GM12878 (cell line): ENCODE measurements at regions not wholly inside any gene's neighbourhood (a gene's known extent, or its start where the extent isn't known, plus 50 kb on each side); places are given as distances from the start of the nearest gene placed in this dataset.

Experiments used
- ATAC-seq: fragments of 200-7000 bp; cut with Tn5 transposase; 3 replicates; pipeline ENCODE4 v1.9.1; 2020; ENCODE audit warnings: mild to moderate bottlenecking, moderate library complexity
- BruUV-seq: library from RNA; stranded (reverse); fragments of 400-500 nt; replicated peaks from 2 replicates; lab custom pipeline; 2021; lab: Mats Ljungman, UMichigan
- CTCF ChIA-PET: fragments of 300-600 bp; sonication (Branson Sonifier 250); formaldehyde crosslinking; extraction: SDS; loops from one replicate; lab custom pipeline; 2021; ENCODE audit warnings: inconsistent platforms; lab: Yijun Ruan, JAX
- POLR2A ChIA-PET: fragments of 350-600 bp; formaldehyde crosslinking; extraction: SDS; loops from one replicate; lab custom pipeline; 2021; ENCODE audit warnings: inconsistent platforms; lab: Charles Lee
- RAD21 ChIA-PET: fragments of 300-600 bp; sonication (Branson Sonifier 250); formaldehyde crosslinking; loops from one replicate; lab custom pipeline; 2023; ENCODE audit warnings: antibody characterized with exemption; ENCODE audit not compliant: unreplicated experiment; lab: Charles Lee
- SMC1A ChIA-PET: fragments of 300-600 bp; sonication (Branson Sonifier 250); formaldehyde crosslinking; loops from one replicate; lab custom pipeline; 2023; ENCODE audit not compliant: unreplicated experiment, uncharacterized antibody; lab: Charles Lee
- DNase-seq: peaks from one replicate; pipeline ENCODE4 v3.0.0-alpha.2; 2011; ENCODE audit warnings: low read depth, low spot score
- FAIRE-seq: peaks from 3 replicates; lab custom pipeline; 2011; peaks lifted over from hg19 to GRCh38; lab: Jason Lieb, UNC
- H2AFZ ChIP-seq: 2 replicates; pipeline ENCODE4 v1.6.0; 2011; ENCODE audit warnings: low read depth, low read length, control low read depth; ENCODE audit not compliant: control insufficient read depth
- H3K27ac ChIP-seq: 2 replicates; pipeline ENCODE4 v1.5.1; 2011; ENCODE audit warnings: control low read depth; ENCODE audit not compliant: control insufficient read depth, insufficient read depth
- H3K27me3 ChIP-seq, 2 experiments: replicated peaks in 1 of 2; 2 replicates each; pipeline versions ENCODE4 v1.6.0 to v1.6.1; 2011; ENCODE audit warnings: low read length in 1 of 2; ENCODE audit not compliant: control insufficient read depth in 2 of 2, insufficient read depth in 2 of 2
- H3K36me3 ChIP-seq, 2 experiments: 2 replicates each; pipeline ENCODE4 v1.5.1; 2011; ENCODE audit warnings: low read length in 1 of 2; ENCODE audit not compliant: control insufficient read depth in 2 of 2, insufficient read depth in 2 of 2
- H3K4me1 ChIP-seq: 2 replicates; pipeline ENCODE4 v1.6.1; 2011; ENCODE audit warnings: mild to moderate bottlenecking, low read length, moderate library complexity, mixed read lengths; ENCODE audit not compliant: control insufficient read depth, insufficient read depth
- H3K4me2 ChIP-seq: 2 replicates; pipeline ENCODE4 v1.6.0; 2011; ENCODE audit warnings: control low read depth; ENCODE audit not compliant: control insufficient read depth, insufficient read depth
- H3K4me3 ChIP-seq: fragments of 200-600 bp; sonication (generic); 2 replicates; pipeline ENCODE4 v1.5.1; 2016
- H3K79me2 ChIP-seq: 2 replicates; pipeline ENCODE4 v1.6.0; 2011; ENCODE audit warnings: low read length; ENCODE audit not compliant: control insufficient read depth, insufficient read depth
- H3K9ac ChIP-seq: 2 replicates; pipeline ENCODE4 v1.8.0; 2011; ENCODE audit warnings: low read length, control low read depth, mixed read lengths; ENCODE audit not compliant: control insufficient read depth, insufficient read depth
- H3K9me3 ChIP-seq: replicated peaks from 3 replicates; pipeline ENCODE4 v1.5.1; 2011; ENCODE audit warnings: mild to moderate bottlenecking, low read length; ENCODE audit not compliant: control insufficient read depth, insufficient read depth
- H4K20me1 ChIP-seq: 2 replicates; pipeline ENCODE4 v1.6.0; 2011; ENCODE audit not compliant: control insufficient read depth, insufficient read depth
- ASH2L ChIP-seq: fragments of 300-600, 200-600 bp; sonication (generic); IDR thresholded peaks from 2 replicates; pipeline ENCODE4 v1.6.1; 2017; ENCODE audit warnings: low read depth, mild to moderate bottlenecking, borderline replicate concordance
- BACH1 ChIP-seq: fragments of 450-650 bp; IDR thresholded peaks from 2 replicates; pipeline ENCODE4 v1.6.1; 2017; ENCODE audit warnings: mild to moderate bottlenecking, borderline replicate concordance
- CTCF ChIP-seq, 3 experiments: IDR thresholded peaks in 2 of 3; conservative IDR thresholded peaks in 1 of 3; 2 replicates each; pipeline ENCODE4 v1.5.1; 2011; ENCODE audit warnings: low read depth in 3 of 3, low read length in 3 of 3, mild to moderate bottlenecking in 3 of 3, control low read depth in 2 of 3, moderate library complexity in 2 of 3, inconsistent platforms in 1 of 3, mixed read lengths in 1 of 3; ENCODE audit not compliant: control insufficient read depth in 2 of 3, insufficient read depth in 1 of 3; ENCODE audit errors: extremely low read depth in 1 of 3
- KLF5 ChIP-seq: fragments of 450-650 bp; IDR thresholded peaks from 2 replicates; pipeline ENCODE4 v1.6.1; 2014; ENCODE audit warnings: mild to moderate bottlenecking; ENCODE audit not compliant: partially characterized antibody
- MEF2B ChIP-seq: fragments of 450-650 bp; IDR thresholded peaks from 2 replicates; pipeline ENCODE4 v1.6.1; 2018; ENCODE audit warnings: mild to moderate bottlenecking, moderate library complexity; ENCODE audit not compliant: partially characterized antibody, poor library complexity, severe bottlenecking
- SMAD1 ChIP-seq: fragments of 450-650 bp; IDR thresholded peaks from 2 replicates; pipeline ENCODE4 v1.6.1; 2018; ENCODE audit warnings: mild to moderate bottlenecking, low read depth; ENCODE audit not compliant: partially characterized antibody
- SREBF2 ChIP-seq: IDR thresholded peaks from 2 replicates; pipeline ENCODE4 v1.6.1; 2012; ENCODE audit warnings: mild to moderate bottlenecking, low read length
- TARDBP ChIP-seq: IDR thresholded peaks from 2 replicates; pipeline ENCODE4 v1.6.1; 2016; ENCODE audit warnings: borderline replicate concordance
- ZZZ3 ChIP-seq: IDR thresholded peaks from 2 replicates; pipeline ENCODE4 v1.6.1; 2011; ENCODE audit warnings: low read depth; ENCODE audit not compliant: control insufficient read depth, insufficient read length
- WGBS: methylation state at CpG from one replicate; pipeline ENCODE4 v1.1.6; 2016; ENCODE audit warnings: low lambda C conversion rate; ENCODE audit not compliant: insufficient replicate concordance, insufficient coverage; ENCODE audit errors: missing lambda C conversion rate; 5-methylcytosine and 5-hydroxymethylcytosine counted together
- in situ Hi-C: fragments of 300-500 bp; cut with MboI; formaldehyde crosslinking; loops from 9 replicates; pipeline ENCODE4 v1.14.3; 2018; ENCODE audit warnings: mixed read lengths
- intact Hi-C: fragments of 100-400 bp; cut with micrococcal nuclease; formaldehyde crosslinking; loops from one replicate; pipeline ENCODE4 v1.14.2; 2022; ENCODE audit not compliant: unreplicated experiment
- TF ChIP-seq, protein P1 (sequence below): IDR thresholded peaks from 2 replicates; pipeline ENCODE4 v1.6.1; 2011; ENCODE audit warnings: low read depth, mild to moderate bottlenecking, low read length, moderate library complexity, borderline replicate concordance; ENCODE audit errors: extremely low read depth

- TF ChIP-seq CTCF (IDR thresholded peaks at IDR 0.05 in 2 of 3, conservative IDR thresholded peaks at IDR 0.05 in 1 of 3; ENCODE audit: control insufficient read depth in 2 of 3, extremely low read depth in 1 of 3, insufficient read depth in 1 of 3, low read depth in 3 of 3, low read length in 3 of 3) (no peak), KLF5 (no peak), BACH1 (no peak), ASH2L (no peak)
- TF ChIP-seq, all 136 proteins: peak for 0
Measured at GRCh38 chr3:73255609-73256029, 194.2 kb downstream of the EBLN2 start (continued).

- no peak for FAIRE-seq
- Histone ChIP-seq H3K4me1 (no peaks in the 10 kb centered on the region), H3K27me3 (no peaks in the 10 kb centered on the region; a peak in 2 of 4 replicates), H3K9me3 (no peaks in the 10 kb centered on the region), H3K9ac (no peak overlapping the region), H3K27ac (no peak overlapping the region), H3K79me2 (no peaks in the 10 kb centered on the region), H3K36me3 (no peaks in the 10 kb centered on the region), H3K4me2 (no peak overlapping the region), H4K20me1 (no peaks in the 10 kb centered on the region), H3K4me3 (no peak overlapping the region), H2AFZ (no peak overlapping the region)
- no peak for DNase-seq
- SMC1A ChIA-PET: no interaction called here
- CTCF ChIA-PET: no interaction called here
- intact Hi-C loops (no loop called here), in situ Hi-C loops (no loop called here)
- TF ChIP-seq SMAD1 (no peak), MEF2B (no peak), TARDBP (no peak), ZZZ3 (no peak), SREBF2 (no peak)
- TF ChIP-seq, protein P1, sequence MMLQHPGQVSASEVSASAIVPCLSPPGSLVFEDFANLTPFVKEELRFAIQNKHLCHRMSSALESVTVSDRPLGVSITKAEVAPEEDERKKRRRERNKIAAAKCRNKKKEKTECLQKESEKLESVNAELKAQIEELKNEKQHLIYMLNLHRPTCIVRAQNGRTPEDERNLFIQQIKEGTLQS: no peak
- ATAC-seq: no peak
- POLR2A ChIA-PET: no interaction called here
- 14% methylated on average over 4 of the region's 4 CpGs for WGBS
- RAD21 ChIA-PET: no interaction called here
- no TSS peak for BruUV-seq
Measured at GRCh38 chr3:73257186-73257585, 195.7 kb downstream of the EBLN2 start.
